Fibroblast of lung (primary cell): ENCODE measurements at regions not wholly inside any gene's neighbourhood (a gene's known extent, or its start where the extent isn't known, plus 50 kb on each side); places are given as distances from the start of the nearest gene placed in this dataset.

Experiments
- DNase-seq, 2 donors: peaks; one replicate each; pipeline versions ENCODE4 v3.0.0 to v3.0.0-alpha.2; 2010; ENCODE audit warnings: low read depth in 2 of 2
- H2AFZ ChIP-seq: 2 replicates; pipeline ENCODE4 v1.5.1; 2012; ENCODE audit warnings: low read length, control low read depth, inconsistent platforms
- H3K27ac ChIP-seq: 2 replicates; pipeline ENCODE4 v1.5.1; 2011; ENCODE audit warnings: low read length, control low read depth; ENCODE audit not compliant: insufficient read depth
- H3K27me3 ChIP-seq: 2 replicates; pipeline ENCODE4 v1.5.1; 2011; ENCODE audit warnings: mild to moderate bottlenecking, low read length; ENCODE audit not compliant: control insufficient read depth, insufficient read depth
- H3K36me3 ChIP-seq: 2 replicates; pipeline ENCODE4 v1.5.1; 2011; ENCODE audit warnings: low read length; ENCODE audit not compliant: control insufficient read depth, insufficient read depth
- H3K4me1 ChIP-seq: 2 replicates; pipeline ENCODE4 v1.5.1; 2011; ENCODE audit warnings: low read length; ENCODE audit not compliant: control insufficient read depth, insufficient read depth; ENCODE audit errors: extremely low read depth
- H3K4me2 ChIP-seq: 2 replicates; pipeline ENCODE4 v1.5.1; 2011; ENCODE audit warnings: low read length, control low read depth; ENCODE audit not compliant: insufficient read depth; ENCODE audit errors: extremely low read depth
- H3K4me3 ChIP-seq, 4 experiments: fragments of 200-600 bp in 1 of 4; sonication (generic) in 1 of 4; replicated peaks in 1 of 4; 2 replicates each; pipeline ENCODE4 v1.5.1; 2011 to 2016; ENCODE audit warnings: low read length in 4 of 4, low read depth in 3 of 4, mild to moderate bottlenecking in 3 of 4, control low read depth in 2 of 4, inconsistent platforms in 1 of 4, mixed read lengths in 1 of 4; ENCODE audit not compliant: insufficient read depth in 1 of 4; ENCODE audit errors: control extremely low read depth in 1 of 4
- H3K79me2 ChIP-seq: 2 replicates; pipeline ENCODE4 v1.5.1; 2012; ENCODE audit warnings: mild to moderate bottlenecking, low read length, inconsistent platforms; ENCODE audit not compliant: control insufficient read depth, insufficient read depth
- H3K9ac ChIP-seq: 2 replicates; pipeline ENCODE4 v1.5.1; 2011; ENCODE audit warnings: mild to moderate bottlenecking, low read length, control low read depth; ENCODE audit not compliant: insufficient read depth
- H3K9me3 ChIP-seq: 2 replicates; pipeline ENCODE4 v1.5.1; 2012; ENCODE audit warnings: low read depth, low read length; ENCODE audit not compliant: control insufficient read depth, insufficient read depth
- H4K20me1 ChIP-seq: 2 replicates; pipeline ENCODE4 v1.5.1; 2011; ENCODE audit warnings: low read length; ENCODE audit not compliant: control insufficient read depth, insufficient read depth; ENCODE audit errors: extremely low read depth
- EZH2 ChIP-seq: IDR thresholded peaks from 2 replicates; pipeline ENCODE4 v1.5.1; 2012; ENCODE audit warnings: low read length, control low read depth, mild to moderate bottlenecking; ENCODE audit errors: missing control alignments
- TF ChIP-seq, protein P1 (sequence below), 2 donors: IDR thresholded peaks in 1 of 2; conservative IDR thresholded peaks in 1 of 2; 1 replicate in 1 of 2; 2 replicates in 1 of 2; pipeline ENCODE4 v1.5.1; 2011 to 2012; ENCODE audit warnings: low read length in 2 of 2, control low read depth in 1 of 2, inconsistent platforms in 1 of 2, low read depth in 1 of 2, mild to moderate bottlenecking in 1 of 2

DNA sequence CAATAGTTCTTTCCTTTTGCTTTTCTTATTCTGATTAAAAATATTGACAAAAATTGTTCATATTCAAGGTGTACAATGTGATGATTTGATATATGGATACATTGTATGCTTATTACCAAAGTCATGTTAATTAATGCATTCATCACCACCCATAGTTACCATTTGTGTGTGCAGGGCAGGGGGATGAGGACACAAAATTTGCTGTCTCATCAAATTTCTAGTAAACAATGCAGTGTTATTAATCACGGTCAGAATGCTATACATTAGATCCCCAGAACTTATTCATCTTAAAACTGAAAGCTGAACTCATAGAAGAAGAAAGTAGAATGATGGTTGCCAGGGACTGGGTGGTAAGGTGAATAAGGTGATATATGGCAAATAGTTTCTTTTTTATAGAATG is 303.7 kb upstream of the SLC24A2 start:
- H3K36me3 ChIP-seq: no peaks in the 10 kb centered on the region
- no peaks in the 10 kb centered on the region for H3K4me1 ChIP-seq
- no peak overlapping the region for H3K9ac ChIP-seq
- no peaks in the 10 kb centered on the region for H3K9me3 ChIP-seq
- H3K27me3 ChIP-seq: no peaks in the 10 kb centered on the region
- TF ChIP-seq EZH2: no peak
- TF ChIP-seq, protein P1, sequence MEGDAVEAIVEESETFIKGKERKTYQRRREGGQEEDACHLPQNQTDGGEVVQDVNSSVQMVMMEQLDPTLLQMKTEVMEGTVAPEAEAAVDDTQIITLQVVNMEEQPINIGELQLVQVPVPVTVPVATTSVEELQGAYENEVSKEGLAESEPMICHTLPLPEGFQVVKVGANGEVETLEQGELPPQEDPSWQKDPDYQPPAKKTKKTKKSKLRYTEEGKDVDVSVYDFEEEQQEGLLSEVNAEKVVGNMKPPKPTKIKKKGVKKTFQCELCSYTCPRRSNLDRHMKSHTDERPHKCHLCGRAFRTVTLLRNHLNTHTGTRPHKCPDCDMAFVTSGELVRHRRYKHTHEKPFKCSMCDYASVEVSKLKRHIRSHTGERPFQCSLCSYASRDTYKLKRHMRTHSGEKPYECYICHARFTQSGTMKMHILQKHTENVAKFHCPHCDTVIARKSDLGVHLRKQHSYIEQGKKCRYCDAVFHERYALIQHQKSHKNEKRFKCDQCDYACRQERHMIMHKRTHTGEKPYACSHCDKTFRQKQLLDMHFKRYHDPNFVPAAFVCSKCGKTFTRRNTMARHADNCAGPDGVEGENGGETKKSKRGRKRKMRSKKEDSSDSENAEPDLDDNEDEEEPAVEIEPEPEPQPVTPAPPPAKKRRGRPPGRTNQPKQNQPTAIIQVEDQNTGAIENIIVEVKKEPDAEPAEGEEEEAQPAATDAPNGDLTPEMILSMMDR (conservative IDR thresholded peaks at IDR 0.05 in 1 of 2, IDR thresholded peaks at IDR 0.05 in 1 of 2; ENCODE audit: low read depth in 1 of 2, low read length in 2 of 2): no peak
- DNase-seq: no peak
- no peak overlapping the region for H3K4me2 ChIP-seq
- H2AFZ ChIP-seq: no peak overlapping the region
- no peak overlapping the region for H3K4me3 ChIP-seq
- H3K27ac ChIP-seq: no peak overlapping the region
- H4K20me1 ChIP-seq: no peaks in the 10 kb centered on the region
- H3K79me2 ChIP-seq: no peaks in the 10 kb centered on the region

DNA sequence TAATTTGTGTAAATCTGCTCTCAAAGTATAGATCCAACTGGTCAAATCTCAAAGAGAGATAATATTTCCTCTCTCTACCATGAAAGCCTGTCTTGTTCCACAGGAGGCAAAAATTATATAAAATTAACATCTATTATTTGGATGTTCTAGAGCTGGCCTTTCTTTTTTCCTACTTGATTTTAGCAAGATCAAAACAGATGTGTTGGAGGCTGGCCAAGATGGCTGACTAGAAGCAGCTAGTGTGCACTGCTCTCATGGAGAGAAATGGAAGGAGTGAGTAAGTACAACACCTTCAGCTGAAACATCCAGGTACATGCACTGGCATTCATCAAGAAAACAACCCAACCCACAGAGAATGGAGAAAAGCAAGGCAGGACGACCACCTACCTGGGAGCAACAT is 298.6 kb upstream of the SLC24A2 start:
- Histone ChIP-seq H3K9ac (no peak overlapping the region), H3K27me3 (no peaks in the 10 kb centered on the region), H2AFZ (no peak overlapping the region), H3K4me3 (no peak overlapping the region), H3K36me3 (no peaks in the 10 kb centered on the region), H3K79me2 (no peaks in the 10 kb centered on the region), H3K4me2 (no peak overlapping the region), H3K9me3 (no peaks in the 10 kb centered on the region), H3K27ac (no peak overlapping the region), H3K4me1 (no peaks in the 10 kb centered on the region), H4K20me1 (no peaks in the 10 kb centered on the region)
- DNase-seq: peak; percentile 4 to 25
- TF ChIP-seq, protein P1 (conservative IDR thresholded peaks at IDR 0.05 in 1 of 2, IDR thresholded peaks at IDR 0.05 in 1 of 2; ENCODE audit: low read depth in 1 of 2, low read length in 2 of 2): no peak
- no peak for TF ChIP-seq EZH2

DNA sequence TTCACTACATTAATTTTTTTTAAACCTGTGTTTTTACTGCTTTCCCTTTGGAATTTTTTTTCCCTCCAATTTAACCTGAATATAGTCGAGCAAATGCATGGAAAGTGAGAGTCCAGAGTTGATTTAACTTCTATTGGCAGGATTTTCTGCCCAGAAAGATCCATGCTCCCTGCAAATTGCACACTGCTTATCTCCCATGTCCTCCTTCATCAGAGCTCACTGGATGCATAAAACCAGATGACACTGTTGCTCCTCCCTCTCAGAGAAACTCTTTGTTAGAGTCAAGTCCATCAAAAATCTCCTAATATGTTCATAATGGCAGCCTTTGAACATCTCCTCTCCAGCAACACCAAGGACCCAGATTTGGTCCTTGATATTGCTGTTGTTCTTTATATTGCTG is 297.0 kb upstream of the SLC24A2 start:
- H3K4me2 ChIP-seq: no peak overlapping the region
- H3K27ac ChIP-seq: no peak overlapping the region
- no peak for DNase-seq
- no peak overlapping the region for H3K9ac ChIP-seq
- H3K79me2 ChIP-seq: no peaks in the 10 kb centered on the region
- H3K27me3 ChIP-seq: no peaks in the 10 kb centered on the region
- no peaks in the 10 kb centered on the region for H3K9me3 ChIP-seq
- H2AFZ ChIP-seq: no peak overlapping the region
- no peak overlapping the region for H3K4me3 ChIP-seq
- TF ChIP-seq, protein P1 (conservative IDR thresholded peaks at IDR 0.05 in 1 of 2, IDR thresholded peaks at IDR 0.05 in 1 of 2; ENCODE audit: low read depth in 1 of 2, low read length in 2 of 2): no peak
- no peak for TF ChIP-seq EZH2
- H3K4me1 ChIP-seq: no peaks in the 10 kb centered on the region
- no peaks in the 10 kb centered on the region for H3K36me3 ChIP-seq
- H4K20me1 ChIP-seq: no peaks in the 10 kb centered on the region
